ENCODE measurements at regions not wholly inside any gene's neighbourhood (a gene's known extent, or its start where the extent isn't known, plus 50 kb on each side); places are given as distances from the start of the nearest gene placed in this dataset.

- TF ChIP-seq, protein P1, sequence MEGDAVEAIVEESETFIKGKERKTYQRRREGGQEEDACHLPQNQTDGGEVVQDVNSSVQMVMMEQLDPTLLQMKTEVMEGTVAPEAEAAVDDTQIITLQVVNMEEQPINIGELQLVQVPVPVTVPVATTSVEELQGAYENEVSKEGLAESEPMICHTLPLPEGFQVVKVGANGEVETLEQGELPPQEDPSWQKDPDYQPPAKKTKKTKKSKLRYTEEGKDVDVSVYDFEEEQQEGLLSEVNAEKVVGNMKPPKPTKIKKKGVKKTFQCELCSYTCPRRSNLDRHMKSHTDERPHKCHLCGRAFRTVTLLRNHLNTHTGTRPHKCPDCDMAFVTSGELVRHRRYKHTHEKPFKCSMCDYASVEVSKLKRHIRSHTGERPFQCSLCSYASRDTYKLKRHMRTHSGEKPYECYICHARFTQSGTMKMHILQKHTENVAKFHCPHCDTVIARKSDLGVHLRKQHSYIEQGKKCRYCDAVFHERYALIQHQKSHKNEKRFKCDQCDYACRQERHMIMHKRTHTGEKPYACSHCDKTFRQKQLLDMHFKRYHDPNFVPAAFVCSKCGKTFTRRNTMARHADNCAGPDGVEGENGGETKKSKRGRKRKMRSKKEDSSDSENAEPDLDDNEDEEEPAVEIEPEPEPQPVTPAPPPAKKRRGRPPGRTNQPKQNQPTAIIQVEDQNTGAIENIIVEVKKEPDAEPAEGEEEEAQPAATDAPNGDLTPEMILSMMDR (IDR thresholded peaks at IDR 0.05): no peak
- TF ChIP-seq POLR2A (IDR thresholded peaks at IDR 0.05): no peak
Measured at GRCh38 chr1:34606504-34606903, 148.3 kb upstream of the GJB5 start.

Measured in adrenal gland (tissue), 5 donors.